ENCODE measurements at regions not wholly inside any gene's neighbourhood (a gene's known extent, or its start where the extent isn't known, plus 50 kb on each side); places are given as distances from the start of the nearest gene placed in this dataset.

- no peaks in the 10 kb centered on the region for H3K79me2 ChIP-seq (ENCODE audit: insufficient read depth, low read length)
- H3K27ac ChIP-seq (ENCODE audit: low read depth, low read length) = no peak overlapping the region
- no peaks in the 10 kb centered on the region for H4K20me1 ChIP-seq (ENCODE audit: insufficient read depth, low read length)
- H3K9me3 ChIP-seq (ENCODE audit: low read depth, low read length) = no peaks in the 10 kb centered on the region
- TF ChIP-seq CTCF (IDR thresholded peaks at IDR 0.05; ENCODE audit: extremely low read depth, low read depth, low read length) = no peak
- no peak overlapping the region for H2AFZ ChIP-seq (ENCODE audit: low read length)
- no peak for DNase-seq (ENCODE audit: insufficient read length, low spot score, missing footprints)
- H3K4me2 ChIP-seq (ENCODE audit: insufficient read depth, low read length) = no peak overlapping the region
- no peaks in the 10 kb centered on the region for H3K4me1 ChIP-seq (ENCODE audit: insufficient read depth, low read length)
- H3K27me3 ChIP-seq (ENCODE audit: insufficient read depth, low read length) = no peaks in the 10 kb centered on the region
- no peak overlapping the region for H3K4me3 ChIP-seq (ENCODE audit: insufficient read depth, low read length)
- no peaks in the 10 kb centered on the region for H3K36me3 ChIP-seq (ENCODE audit: insufficient read depth, low read length)
Observed at GRCh38 chr12:97216848-97217247, 245.8 kb upstream of the RMST start.

GRCh38 chr12:97222391-97222790 is 240.2 kb upstream of the RMST start:
- DNase-seq (ENCODE audit: insufficient read length, low spot score, missing footprints) = no peak
- Histone ChIP-seq H3K4me1 (ENCODE audit: insufficient read depth, low read length) (no peaks in the 10 kb centered on the region), H2AFZ (ENCODE audit: low read length) (no peak overlapping the region), H3K79me2 (ENCODE audit: insufficient read depth, low read length) (no peaks in the 10 kb centered on the region), H3K36me3 (ENCODE audit: insufficient read depth, low read length) (no peaks in the 10 kb centered on the region), H3K4me2 (ENCODE audit: insufficient read depth, low read length) (no peak overlapping the region), H3K27me3 (ENCODE audit: insufficient read depth, low read length) (no peaks in the 10 kb centered on the region), H4K20me1 (ENCODE audit: insufficient read depth, low read length) (no peaks in the 10 kb centered on the region), H3K4me3 (ENCODE audit: insufficient read depth, low read length) (no peak overlapping the region), H3K27ac (ENCODE audit: low read depth, low read length) (no peak overlapping the region), H3K9me3 (ENCODE audit: low read depth, low read length) (peaks cover 2% of the 10 kb centered on the region)
- no peak for TF ChIP-seq CTCF (IDR thresholded peaks at IDR 0.05; ENCODE audit: extremely low read depth, low read depth, low read length)

GRCh38 chr12:97223419-97223818 is 239.2 kb upstream of the RMST start:
- Histone ChIP-seq H3K27ac (ENCODE audit: low read depth, low read length) (no peak overlapping the region), H3K4me3 (ENCODE audit: insufficient read depth, low read length) (no peak overlapping the region), H3K9me3 (ENCODE audit: low read depth, low read length) (peaks cover 2% of the 10 kb centered on the region), H3K4me1 (ENCODE audit: insufficient read depth, low read length) (no peaks in the 10 kb centered on the region), H3K4me2 (ENCODE audit: insufficient read depth, low read length) (no peak overlapping the region), H2AFZ (ENCODE audit: low read length) (no peak overlapping the region), H4K20me1 (ENCODE audit: insufficient read depth, low read length) (no peaks in the 10 kb centered on the region), H3K79me2 (ENCODE audit: insufficient read depth, low read length) (no peaks in the 10 kb centered on the region), H3K27me3 (ENCODE audit: insufficient read depth, low read length) (no peaks in the 10 kb centered on the region), H3K36me3 (ENCODE audit: insufficient read depth, low read length) (no peaks in the 10 kb centered on the region)
- no peak for DNase-seq (ENCODE audit: insufficient read length, low spot score, missing footprints)
- TF ChIP-seq CTCF (IDR thresholded peaks at IDR 0.05; ENCODE audit: extremely low read depth, low read depth, low read length) = no peak

- no peak for DNase-seq (ENCODE audit: insufficient read length, low spot score, missing footprints)
- Histone ChIP-seq H3K36me3 (ENCODE audit: insufficient read depth, low read length) (no peaks in the 10 kb centered on the region), H3K4me1 (ENCODE audit: insufficient read depth, low read length) (no peaks in the 10 kb centered on the region), H3K27me3 (ENCODE audit: insufficient read depth, low read length) (no peaks in the 10 kb centered on the region), H4K20me1 (ENCODE audit: insufficient read depth, low read length) (no peaks in the 10 kb centered on the region), H3K4me3 (ENCODE audit: insufficient read depth, low read length) (no peak overlapping the region), H2AFZ (ENCODE audit: low read length) (no peak overlapping the region), H3K4me2 (ENCODE audit: insufficient read depth, low read length) (no peak overlapping the region), H3K9me3 (ENCODE audit: low read depth, low read length) (no peaks in the 10 kb centered on the region), H3K79me2 (ENCODE audit: insufficient read depth, low read length) (no peaks in the 10 kb centered on the region), H3K27ac (ENCODE audit: low read depth, low read length) (no peak overlapping the region)
- TF ChIP-seq CTCF (IDR thresholded peaks at IDR 0.05; ENCODE audit: extremely low read depth, low read depth, low read length) = no peak
Observed at GRCh38 chr12:97229004-97229403, 233.6 kb upstream of the RMST start.

Measured in osteoblast (primary cell).